ENCODE measurements at regions not wholly inside any gene's neighbourhood (a gene's known extent, or its start where the extent isn't known, plus 50 kb on each side); places are given as distances from the start of the nearest gene placed in this dataset.
"Not testable (repeated sequence)": the region's sequence is repeated elsewhere in the genome, so short reads cannot be mapped to it uniquely, and the experiment has no call there.

DNA sequence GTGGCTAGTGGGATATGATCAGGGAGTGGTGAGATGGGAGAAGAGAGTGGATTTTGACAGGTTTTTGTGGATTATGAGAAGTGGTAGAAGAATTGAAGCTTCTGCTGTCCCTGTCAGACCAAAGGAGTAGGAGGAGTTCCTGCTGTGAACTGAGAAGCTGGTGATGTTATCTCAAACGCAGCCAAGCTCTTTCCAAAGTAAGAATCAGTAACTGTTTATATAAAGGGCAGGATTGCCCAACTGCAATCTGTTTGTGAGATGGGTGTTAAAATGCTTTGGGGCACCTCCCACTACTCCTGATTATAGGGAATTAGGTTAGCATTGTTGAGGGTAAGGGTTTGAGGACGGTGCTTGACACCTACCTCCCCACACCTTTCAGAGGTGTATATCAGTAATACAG lies 60.5 kb upstream of the USP25 start:
- WGBS (ENCODE audit: insufficient coverage): no CpG with 5 or more reads among the region's 2 CpGs
- Histone ChIP-seq H3K27me3 (ENCODE audit: control insufficient read depth in 2 of 2, insufficient read depth in 2 of 2, low read length in 2 of 2) (no peaks in the 10 kb centered on the region), H3K36me3 (replicated peaks in 1 of 2; ENCODE audit: control insufficient read depth in 1 of 2, insufficient read depth in 2 of 2, low read length in 2 of 2) (no peaks in the 10 kb centered on the region), H3K9me3 (replicated peaks in 1 of 2; ENCODE audit: control insufficient read depth in 1 of 2, insufficient read depth in 1 of 2, low read length in 2 of 2) (peaks cover 0 to 5% of the 10 kb centered on the region in 2 donors), H4K20me1 (ENCODE audit: insufficient read depth, low read length) (no peaks in the 10 kb centered on the region), H3K4me2 (replicated peaks; ENCODE audit: extremely low read depth, low read length, poor library complexity, severe bottlenecking) (no peak overlapping the region), H3K4me1 (ENCODE audit: control insufficient read depth in 1 of 2, insufficient read depth in 2 of 2, low read length in 2 of 2) (no peaks in the 10 kb centered on the region), H3K9ac (ENCODE audit: insufficient read depth, low read length, poor library complexity, severe bottlenecking) (no peak overlapping the region), H3K27ac (ENCODE audit: low read depth in 1 of 2, low read length in 2 of 2) (no peak overlapping the region), H3K79me2 (ENCODE audit: insufficient read depth, low read length) (no peaks in the 10 kb centered on the region), H3K4me3 (replicated peaks in 1 of 3; ENCODE audit: low read depth in 2 of 3, low read length in 3 of 3) (no peak overlapping the region), H2AFZ (ENCODE audit: insufficient read depth, low read depth, low read length, poor library complexity, severe bottlenecking) (no peak overlapping the region)
- DNase-seq: no peak
- Mint-ChIP-seq H3K4me3 (no peak overlapping the region), H3K27me3 (ENCODE audit: low read depth in 3 of 3) (no peaks in the 10 kb centered on the region), H3K27ac (no peak overlapping the region), H3K36me3 (no peaks in the 10 kb centered on the region), H3K9me3 (peaks cover 2 to 13% (median 7%) of the 10 kb centered on the region in 7 donors), H3K4me1 (no peaks in the 10 kb centered on the region)
- TF ChIP-seq CTCF (IDR thresholded peaks at IDR 0.05): no peak
- intact Hi-C loops (cut with micrococcal nuclease): no loop called here

DNA sequence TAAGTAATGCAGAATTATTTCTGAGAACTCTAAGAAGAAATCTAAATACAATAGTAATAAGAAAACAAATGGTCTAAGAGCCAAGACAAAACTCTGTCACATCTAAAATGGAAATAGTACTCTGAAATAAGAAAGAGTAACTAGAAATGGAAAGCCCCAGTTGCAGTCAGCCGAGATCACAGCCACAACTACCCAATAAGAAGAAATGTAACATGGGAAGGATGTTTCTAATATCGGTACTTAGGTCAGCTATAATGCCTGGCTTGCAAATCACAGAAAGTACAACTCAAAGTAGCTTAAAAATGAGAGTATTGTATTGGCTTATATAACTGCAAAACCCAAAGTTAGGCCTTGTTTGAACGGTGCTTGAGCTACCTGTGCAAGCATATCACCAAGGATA lies 58.6 kb upstream of the USP25 start:
- Histone ChIP-seq H3K9ac (ENCODE audit: insufficient read depth, low read length, poor library complexity, severe bottlenecking) (no peak overlapping the region), H3K27me3 (ENCODE audit: control insufficient read depth in 2 of 2, insufficient read depth in 2 of 2, low read length in 2 of 2) (no peaks in the 10 kb centered on the region), H2AFZ (ENCODE audit: insufficient read depth, low read depth, low read length, poor library complexity, severe bottlenecking) (no peak overlapping the region), H3K79me2 (ENCODE audit: insufficient read depth, low read length) (no peaks in the 10 kb centered on the region), H3K36me3 (replicated peaks in 1 of 2; ENCODE audit: control insufficient read depth in 1 of 2, insufficient read depth in 2 of 2, low read length in 2 of 2) (no peaks in the 10 kb centered on the region), H3K9me3 (replicated peaks in 1 of 2; ENCODE audit: control insufficient read depth in 1 of 2, insufficient read depth in 1 of 2, low read length in 2 of 2) (peaks cover 0 to 5% of the 10 kb centered on the region in 2 donors), H3K27ac (ENCODE audit: low read depth in 1 of 2, low read length in 2 of 2) (no peak overlapping the region), H3K4me3 (replicated peaks in 1 of 3; ENCODE audit: low read depth in 2 of 3, low read length in 3 of 3) (no peak overlapping the region), H3K4me2 (replicated peaks; ENCODE audit: extremely low read depth, low read length, poor library complexity, severe bottlenecking) (no peak overlapping the region), H3K4me1 (ENCODE audit: control insufficient read depth in 1 of 2, insufficient read depth in 2 of 2, low read length in 2 of 2) (no peaks in the 10 kb centered on the region), H4K20me1 (ENCODE audit: insufficient read depth, low read length) (no peaks in the 10 kb centered on the region)
- H3K4me3 Mint-ChIP-seq: no peak overlapping the region
- no peaks in the 10 kb centered on the region for H3K36me3 Mint-ChIP-seq
- intact Hi-C loops (cut with micrococcal nuclease): no loop called here
- no peaks in the 10 kb centered on the region for H3K4me1 Mint-ChIP-seq
- peaks cover 2 to 10% (median 9%) of the 10 kb centered on the region in 7 donors for H3K9me3 Mint-ChIP-seq
- no peak overlapping the region for H3K27ac Mint-ChIP-seq
- no peak for TF ChIP-seq CTCF (IDR thresholded peaks at IDR 0.05)
- no peaks in the 10 kb centered on the region for H3K27me3 Mint-ChIP-seq (ENCODE audit: low read depth in 3 of 3)
- no peak for DNase-seq
- WGBS (ENCODE audit: insufficient coverage): no CpG with 5 or more reads among the region's 3 CpGs

- DNase-seq; H3K27ac ChIP-seq (ENCODE audit: low read depth in 1 of 2, low read length in 2 of 2); H4K20me1 ChIP-seq (ENCODE audit: insufficient read depth, low read length); H3K27ac Mint-ChIP-seq; H3K27me3 ChIP-seq (ENCODE audit: control insufficient read depth in 2 of 2, insufficient read depth in 2 of 2, low read length in 2 of 2); H2AFZ ChIP-seq (ENCODE audit: insufficient read depth, low read depth, low read length, poor library complexity, severe bottlenecking); H3K4me3 Mint-ChIP-seq; H3K4me3 ChIP-seq (replicated peaks in 1 of 3; ENCODE audit: low read depth in 2 of 3, low read length in 3 of 3); H3K36me3 Mint-ChIP-seq; H3K9me3 ChIP-seq (replicated peaks in 1 of 2; ENCODE audit: control insufficient read depth in 1 of 2, insufficient read depth in 1 of 2, low read length in 2 of 2); H3K4me1 ChIP-seq (ENCODE audit: control insufficient read depth in 1 of 2, insufficient read depth in 2 of 2, low read length in 2 of 2); H3K4me1 Mint-ChIP-seq; H3K36me3 ChIP-seq (replicated peaks in 1 of 2; ENCODE audit: control insufficient read depth in 1 of 2, insufficient read depth in 2 of 2, low read length in 2 of 2); H3K79me2 ChIP-seq (ENCODE audit: insufficient read depth, low read length); H3K27me3 Mint-ChIP-seq (ENCODE audit: low read depth in 3 of 3); H3K9ac ChIP-seq (ENCODE audit: insufficient read depth, low read length, poor library complexity, severe bottlenecking); H3K4me2 ChIP-seq (replicated peaks; ENCODE audit: extremely low read depth, low read length, poor library complexity, severe bottlenecking); intact Hi-C loops (cut with micrococcal nuclease): not testable (repeated sequence)
- WGBS (ENCODE audit: insufficient coverage): 100% methylated on average over 3 of the region's 15 CpGs
- peaks cover 2 to 14% (median 13%) of the 10 kb centered on the region in 7 donors for H3K9me3 Mint-ChIP-seq
Observed at GRCh38 chr21:15672578-15672977, 57.2 kb upstream of the USP25 start.

Measured in CD14-positive monocyte (primary cell).